ENCODE measurements at regions not wholly inside any gene's neighbourhood (a gene's known extent, or its start where the extent isn't known, plus 50 kb on each side); places are given as distances from the start of the nearest gene placed in this dataset.

GRCh38 chr7:81562581-81562980, 207.3 kb downstream of the HGF start:
- Histone ChIP-seq H3K27ac (no peak overlapping the region), H3K9me3 (no peaks in the 10 kb centered on the region), H3K4me3 (no peak overlapping the region), H3K4me2 (no peak overlapping the region), H3K4me1 (no peaks in the 10 kb centered on the region)
- ATAC-seq (no peak), DNase-seq (ENCODE audit: low read depth in 1 of 2, low spot score in 1 of 2) (no peak), FAIRE-seq (peak; percentile 36)
- CTCF ChIA-PET: no interaction called here
- POLR2A ChIA-PET: no interaction called here
- 74% methylated on average over 5 of the region's 5 CpGs for WGBS (ENCODE audit: missing lambda C conversion rate)
- no peak for TF ChIP-seq HOXB13 (CRISPR knock-in tag; IDR thresholded peaks at IDR 0.05; ENCODE audit: low read depth)
- TF ChIP-seq RCOR1 (IDR thresholded peaks at IDR 0.05; ENCODE audit: low read depth, low read length): no peak
- no peak for TF ChIP-seq PBX3 (IDR thresholded peaks at IDR 0.05)
- TF ChIP-seq CHD2 (IDR thresholded peaks at IDR 0.05; ENCODE audit: low read length, partially characterized antibody): no peak
- no peak for TF ChIP-seq ZFP36 (IDR thresholded peaks at IDR 0.05; ENCODE audit: borderline replicate concordance, partially characterized antibody)
- no peak for TF ChIP-seq CEBPB (IDR thresholded peaks at IDR 0.05)
- no peak for TF ChIP-seq TFCP2L1 (CRISPR knock-in tag; IDR thresholded peaks at IDR 0.05)
- no peak for TF ChIP-seq E2F6 (IDR thresholded peaks at IDR 0.05; ENCODE audit: borderline replicate concordance, low read depth)
- TF ChIP-seq HMGXB4 (CRISPR knock-in tag; IDR thresholded peaks at IDR 0.05; ENCODE audit: borderline replicate concordance): no peak
- no peak for TF ChIP-seq EP300 (IDR thresholded peaks at IDR 0.05)
- TF ChIP-seq RAD21 (conservative IDR thresholded peaks at IDR 0.05 in 1 of 2, IDR thresholded peaks at IDR 0.05 in 1 of 2): no peak
- TF ChIP-seq KDM1A (IDR thresholded peaks at IDR 0.05; ENCODE audit: low read depth): no peak
- no peak for TF ChIP-seq FOSL2 (IDR thresholded peaks at IDR 0.05)
- no peak for TF ChIP-seq FOSL2 (CRISPR knock-in tag; IDR thresholded peaks at IDR 0.05)
- no peak for TF ChIP-seq ESRRA (IDR thresholded peaks at IDR 0.05; ENCODE audit: borderline replicate concordance, low read length)
- no peak for TF ChIP-seq TP53 (CRISPR knock-in tag; IDR thresholded peaks at IDR 0.05)
- TF ChIP-seq HDAC2 (IDR thresholded peaks at IDR 0.05): no peak
- no peak for TF ChIP-seq ZNF302 (CRISPR knock-in tag; IDR thresholded peaks at IDR 0.05)
- no peak for TF ChIP-seq EHF (CRISPR knock-in tag; IDR thresholded peaks at IDR 0.05)
- TF ChIP-seq RNF2 (IDR thresholded peaks at IDR 0.05; ENCODE audit: borderline replicate concordance, low read depth): no peak

GRCh38 chr7:81560708-81561107, 209.1 kb downstream of the HGF start:
- Histone ChIP-seq H3K4me1 (no peaks in the 10 kb centered on the region), H3K9me3 (no peaks in the 10 kb centered on the region), H3K4me3 (no peak overlapping the region), H3K27ac (no peak overlapping the region), H3K4me2 (no peak overlapping the region)
- TF ChIP-seq KDM1A (IDR thresholded peaks at IDR 0.05; ENCODE audit: low read depth): no peak
- TF ChIP-seq MAFK (IDR thresholded peaks at IDR 0.05; ENCODE audit: partially characterized antibody): peak; percentile 45
- no peak for TF ChIP-seq CHD4 (IDR thresholded peaks at IDR 0.05; ENCODE audit: borderline replicate concordance)
- no peak for TF ChIP-seq REST (IDR thresholded peaks at IDR 0.05)
- TF ChIP-seq GATA3 (IDR thresholded peaks at IDR 0.05; ENCODE audit: borderline replicate concordance): no peak
- FAIRE-seq: no peak
- 81% methylated on average over 5 of the region's 5 CpGs for WGBS (ENCODE audit: missing lambda C conversion rate)
- no peak for ATAC-seq
- POLR2A ChIA-PET: no interaction called here
- DNase-seq (ENCODE audit: low read depth in 1 of 2, low spot score in 1 of 2): no peak
- CTCF ChIA-PET: no interaction called here
